ENCODE measurements at regions not wholly inside any gene's neighbourhood (a gene's known extent, or its start where the extent isn't known, plus 50 kb on each side); places are given as distances from the start of the nearest gene placed in this dataset.

DNA sequence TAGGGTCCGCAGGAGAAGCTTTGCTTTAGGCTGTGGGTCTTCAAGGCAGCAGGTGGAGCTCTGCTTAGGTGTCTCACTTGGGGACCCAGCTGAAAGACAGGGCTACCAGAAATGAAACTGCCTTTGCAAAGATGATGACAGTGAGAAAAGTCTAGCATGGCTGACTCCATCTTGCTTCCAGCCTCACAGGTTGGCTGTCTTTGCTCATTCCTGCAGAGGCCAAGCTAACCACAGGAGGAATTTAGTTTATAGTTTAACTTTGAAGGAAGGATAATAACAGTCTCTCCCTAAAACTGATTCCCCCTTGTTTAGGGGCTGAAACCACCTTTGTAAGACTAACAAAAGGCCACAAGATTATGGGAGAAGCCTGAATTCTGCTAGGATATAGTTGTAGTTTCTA lies 252.4 kb downstream of the UQCRFS1 start:
- no peak overlapping the region for H3K27ac ChIP-seq
- H3K4me3 ChIP-seq: no peak overlapping the region
- no peaks in the 10 kb centered on the region for H3K27me3 ChIP-seq
- TF ChIP-seq CTCF (IDR thresholded peaks at IDR 0.05): no peak
- intact Hi-C loops (cut with DNase I): no loop called here
- ATAC-seq: no peak
- no peaks in the 10 kb centered on the region for H3K36me3 ChIP-seq
- no peaks in the 10 kb centered on the region for H3K9me3 ChIP-seq
- H3K4me1 ChIP-seq: no peaks in the 10 kb centered on the region
- DNase-seq: no peak

DNA sequence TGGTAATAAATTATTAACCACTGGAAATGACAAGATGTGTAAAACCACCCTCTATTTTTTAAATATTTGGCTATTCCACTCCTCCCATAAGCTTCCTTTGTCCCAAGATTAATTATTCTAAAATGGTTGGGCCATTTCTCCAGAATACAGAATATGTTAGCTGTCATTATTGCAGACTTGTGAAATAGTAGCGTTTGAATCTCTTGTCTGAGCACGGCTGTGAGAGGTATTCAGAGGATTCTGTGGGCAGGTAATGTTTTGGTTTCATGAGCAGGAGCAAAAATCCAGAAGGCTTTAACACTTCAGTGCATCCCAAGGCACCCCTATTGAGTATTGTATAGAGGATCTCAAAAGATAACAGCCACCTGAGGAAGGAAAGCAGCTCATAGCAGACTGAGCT lies 256.0 kb downstream of the UQCRFS1 start:
- ATAC-seq: no peak

DNA sequence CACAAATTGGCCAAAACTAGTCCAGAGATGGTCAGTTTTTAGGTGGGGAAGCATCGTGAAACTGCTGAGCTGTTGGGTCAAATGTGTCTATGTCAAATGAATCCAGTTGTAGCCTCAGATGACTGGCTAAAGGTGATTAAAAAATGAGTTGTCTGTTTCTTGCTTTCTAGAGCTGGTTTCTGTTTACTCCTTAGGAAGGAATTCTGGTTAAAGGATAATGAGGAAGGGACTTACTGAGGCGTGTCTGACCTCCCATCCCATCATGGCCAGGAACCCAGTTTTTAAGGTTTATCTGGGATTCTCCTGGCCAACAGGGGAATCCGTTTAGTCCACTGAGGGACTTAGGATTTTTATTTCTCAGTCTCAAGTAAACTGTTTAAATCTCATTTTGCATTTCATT lies 256.5 kb downstream of the UQCRFS1 start:
- no peaks in the 10 kb centered on the region for H3K36me3 ChIP-seq
- no peaks in the 10 kb centered on the region for H3K9me3 ChIP-seq
- no peaks in the 10 kb centered on the region for H3K27me3 ChIP-seq
- TF ChIP-seq CTCF (IDR thresholded peaks at IDR 0.05): no peak
- DNase-seq (no peak), ATAC-seq (no peak)
- intact Hi-C loops (cut with DNase I): no loop called here
- H3K27ac ChIP-seq: no peak overlapping the region
- no peaks in the 10 kb centered on the region for H3K4me1 ChIP-seq
- no peak overlapping the region for H3K4me3 ChIP-seq

More for the DNA sequence above, 256.0 kb downstream of the UQCRFS1 start:
- no peak for TF ChIP-seq CTCF (IDR thresholded peaks at IDR 0.05)
- Histone ChIP-seq H3K36me3 (no peaks in the 10 kb centered on the region), H3K4me1 (no peaks in the 10 kb centered on the region), H3K9me3 (no peaks in the 10 kb centered on the region), H3K27me3 (no peaks in the 10 kb centered on the region), H3K27ac (no peak overlapping the region), H3K4me3 (no peak overlapping the region)
- intact Hi-C loops (cut with DNase I): no loop called here
- no peak for DNase-seq

DNA sequence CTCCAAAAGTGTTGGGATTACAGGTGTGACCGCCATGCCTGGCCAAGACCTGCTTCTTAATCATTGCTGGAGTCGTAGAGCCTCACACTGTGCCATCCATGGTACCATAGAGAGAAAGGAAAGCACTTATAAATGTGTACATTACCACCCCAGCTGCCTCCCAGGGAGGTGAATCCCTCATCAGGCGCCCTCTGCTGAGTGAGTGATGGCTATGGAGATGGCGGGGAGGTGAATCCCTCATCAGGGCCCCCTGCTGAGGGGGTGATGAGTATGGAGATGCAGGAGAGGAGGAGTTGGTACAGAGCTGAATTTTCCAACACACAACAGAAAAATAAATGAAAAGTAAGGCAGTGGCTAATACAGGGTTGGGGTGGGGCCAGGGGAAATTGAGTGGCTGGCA lies 263.4 kb downstream of the UQCRFS1 start:
- Histone ChIP-seq H3K4me1 (no peaks in the 10 kb centered on the region), H3K27ac (no peak overlapping the region), H3K9me3 (no peaks in the 10 kb centered on the region), H3K27me3 (no peaks in the 10 kb centered on the region), H3K4me3 (no peak overlapping the region), H3K36me3 (no peaks in the 10 kb centered on the region)
- DNase-seq: no peak
- no peak for TF ChIP-seq CTCF (IDR thresholded peaks at IDR 0.05)
- intact Hi-C loops (cut with DNase I): no loop called here
- no peak for ATAC-seq

GRCh38 chr19:28949027-28949426 lies 263.9 kb downstream of the UQCRFS1 start:
- DNase-seq: no peak
- ATAC-seq: no peak
- no peak overlapping the region for H3K4me3 ChIP-seq
- no peaks in the 10 kb centered on the region for H3K27me3 ChIP-seq
- no peak for TF ChIP-seq CTCF (IDR thresholded peaks at IDR 0.05)
- no peak overlapping the region for H3K27ac ChIP-seq
- H3K36me3 ChIP-seq: no peaks in the 10 kb centered on the region
- no peaks in the 10 kb centered on the region for H3K9me3 ChIP-seq
- intact Hi-C loops (cut with DNase I): no loop called here
- H3K4me1 ChIP-seq: no peaks in the 10 kb centered on the region

DNA sequence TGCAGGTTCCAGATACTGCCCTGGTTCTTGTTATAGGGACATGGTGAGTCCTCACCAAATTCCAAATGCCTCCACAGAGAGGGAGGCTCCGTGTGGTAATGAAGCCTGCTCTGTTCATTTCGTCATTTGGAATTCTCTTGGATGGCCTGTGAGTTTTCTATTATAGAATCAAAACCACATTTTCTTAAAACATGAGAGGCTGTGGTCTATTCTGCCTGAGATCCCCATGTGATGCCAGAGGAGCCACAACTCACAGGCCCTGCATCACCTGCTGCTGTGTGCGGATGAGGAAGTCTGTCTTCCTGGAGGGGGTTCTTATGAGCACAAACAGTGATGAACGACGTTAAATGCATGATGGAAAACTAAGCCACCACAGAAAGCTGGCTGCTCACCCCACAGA lies 264.4 kb downstream of the UQCRFS1 start:
- DNase-seq (no peak), ATAC-seq (no peak)
- intact Hi-C loops (cut with DNase I): no loop called here
- no peaks in the 10 kb centered on the region for H3K27me3 ChIP-seq
- no peaks in the 10 kb centered on the region for H3K4me1 ChIP-seq
- no peaks in the 10 kb centered on the region for H3K9me3 ChIP-seq
- TF ChIP-seq CTCF (IDR thresholded peaks at IDR 0.05): no peak
- no peak overlapping the region for H3K4me3 ChIP-seq
- H3K27ac ChIP-seq: no peak overlapping the region
- no peaks in the 10 kb centered on the region for H3K36me3 ChIP-seq

All from upper lobe of right lung (tissue), 1 donor.